Esophagus squamous epithelium (tissue), 4 donors: ENCODE measurements at regions not wholly inside any gene's neighbourhood (a gene's known extent, or its start where the extent isn't known, plus 50 kb on each side); places are given as distances from the start of the nearest gene placed in this dataset.

Source experiments
- POLR2A ChIP-seq, 4 donors: fragments of 450-650 bp; IDR thresholded peaks; one replicate each; pipeline ENCODE4 v1.6.1; 2017; ENCODE audit warnings: antibody characterized with exemption in 4 of 4, mild to moderate bottlenecking in 4 of 4, moderate library complexity in 3 of 4
- TF ChIP-seq, protein P1 (sequence below), 6 experiments: fragments of 450-650 bp in 4 of 6; fragments of 200-600 bp in 2 of 6; sonication (generic) in 2 of 6; IDR thresholded peaks; one replicate each; pipeline ENCODE4 v1.5.1; 2016 to 2019; ENCODE audit warnings: antibody characterized with exemption in 6 of 6, mild to moderate bottlenecking in 4 of 6, moderate library complexity in 4 of 6

DNA sequence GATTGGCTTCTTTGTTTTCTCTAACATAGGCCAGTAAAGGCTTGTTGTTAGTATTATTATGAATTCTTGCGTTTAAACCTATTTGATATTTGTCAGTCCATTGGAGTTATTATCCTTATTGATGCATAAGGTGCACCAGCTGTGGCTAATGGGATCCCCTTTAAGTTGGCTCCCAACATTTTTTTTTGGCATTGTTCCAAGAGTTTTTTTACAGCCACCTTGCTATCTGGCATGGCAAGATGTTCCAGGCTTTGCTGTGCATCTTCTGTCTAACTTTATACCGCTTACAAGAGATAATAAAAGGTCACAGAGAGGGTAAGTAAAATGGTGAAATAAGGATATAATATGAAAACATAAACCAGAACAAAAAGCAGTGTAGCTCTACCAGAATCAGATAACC, 157.5 kb upstream of the TACR1 start:
- TF ChIP-seq, protein P1, sequence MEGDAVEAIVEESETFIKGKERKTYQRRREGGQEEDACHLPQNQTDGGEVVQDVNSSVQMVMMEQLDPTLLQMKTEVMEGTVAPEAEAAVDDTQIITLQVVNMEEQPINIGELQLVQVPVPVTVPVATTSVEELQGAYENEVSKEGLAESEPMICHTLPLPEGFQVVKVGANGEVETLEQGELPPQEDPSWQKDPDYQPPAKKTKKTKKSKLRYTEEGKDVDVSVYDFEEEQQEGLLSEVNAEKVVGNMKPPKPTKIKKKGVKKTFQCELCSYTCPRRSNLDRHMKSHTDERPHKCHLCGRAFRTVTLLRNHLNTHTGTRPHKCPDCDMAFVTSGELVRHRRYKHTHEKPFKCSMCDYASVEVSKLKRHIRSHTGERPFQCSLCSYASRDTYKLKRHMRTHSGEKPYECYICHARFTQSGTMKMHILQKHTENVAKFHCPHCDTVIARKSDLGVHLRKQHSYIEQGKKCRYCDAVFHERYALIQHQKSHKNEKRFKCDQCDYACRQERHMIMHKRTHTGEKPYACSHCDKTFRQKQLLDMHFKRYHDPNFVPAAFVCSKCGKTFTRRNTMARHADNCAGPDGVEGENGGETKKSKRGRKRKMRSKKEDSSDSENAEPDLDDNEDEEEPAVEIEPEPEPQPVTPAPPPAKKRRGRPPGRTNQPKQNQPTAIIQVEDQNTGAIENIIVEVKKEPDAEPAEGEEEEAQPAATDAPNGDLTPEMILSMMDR (IDR thresholded peaks at IDR 0.05): no peak
- no peak for TF ChIP-seq POLR2A (IDR thresholded peaks at IDR 0.05)
